Endodermal cell (in vitro differentiated cells): ENCODE measurements at regions not wholly inside any gene's neighbourhood (a gene's known extent, or its start where the extent isn't known, plus 50 kb on each side); places are given as distances from the start of the nearest gene placed in this dataset.

Source experiments
- DNase-seq: peaks from one replicate; pipeline ENCODE4 v3.0.0-alpha.2; 2017
- H3K27ac ChIP-seq: 2 replicates; pipeline ENCODE4 v1.5.1; 2013; ENCODE audit warnings: mild to moderate bottlenecking, low read depth, low read length, moderate library complexity
- H3K27me3 ChIP-seq: 2 replicates; pipeline ENCODE4 v1.6.1; 2013; ENCODE audit warnings: mild to moderate bottlenecking, low read length, moderate library complexity; ENCODE audit not compliant: insufficient read depth, control insufficient read depth, poor library complexity, severe bottlenecking
- H3K36me3 ChIP-seq: 2 replicates; pipeline ENCODE4 v1.7.0; 2013; ENCODE audit warnings: mild to moderate bottlenecking, low read length, moderate library complexity; ENCODE audit not compliant: control insufficient read depth, insufficient read depth
- H3K4me1 ChIP-seq: one replicate; pipeline ENCODE4 v1.7.0; 2013; ENCODE audit warnings: low read length; ENCODE audit not compliant: control insufficient read depth, insufficient read depth
- H3K4me3 ChIP-seq: 2 replicates; pipeline ENCODE4 v1.5.1; 2013; ENCODE audit warnings: mild to moderate bottlenecking, low read length, moderate library complexity
- H3K9ac ChIP-seq: 2 replicates; pipeline ENCODE4 v1.6.1; 2013; ENCODE audit warnings: mild to moderate bottlenecking, low read length, moderate library complexity; ENCODE audit not compliant: poor library complexity, severe bottlenecking; ENCODE audit errors: extremely low read depth
- H3K9me3 ChIP-seq: 2 replicates; pipeline ENCODE4 v1.6.1; 2013; ENCODE audit warnings: mild to moderate bottlenecking, low read length, moderate library complexity; ENCODE audit not compliant: control insufficient read depth
- H3K27ac Mint-ChIP-seq: 2 replicates; pipeline ENCODE4 v1.8.0; 2020; ENCODE audit warnings: mixed read lengths
- H3K27me3 Mint-ChIP-seq: 2 replicates; pipeline ENCODE4 v1.8.0; 2021; ENCODE audit warnings: mild to moderate bottlenecking, mixed read lengths; ENCODE audit not compliant: insufficient read depth
- H3K36me3 Mint-ChIP-seq: 2 replicates; pipeline ENCODE4 v1.8.0; 2020; ENCODE audit warnings: low read depth, mixed read lengths
- H3K4me1 Mint-ChIP-seq: 2 replicates; pipeline ENCODE4 v1.8.0; 2020; ENCODE audit warnings: mixed read lengths
- H3K4me3 Mint-ChIP-seq: 2 replicates; pipeline ENCODE4 v1.8.0; 2020; ENCODE audit warnings: mild to moderate bottlenecking, moderate library complexity, mixed read lengths
- H3K9me3 Mint-ChIP-seq: 2 replicates; pipeline ENCODE4 v1.8.0; 2020; ENCODE audit warnings: mild to moderate bottlenecking, mixed read lengths
- WGBS, 2 experiments: methylation state at CpG; one replicate each; pipeline versions ENCODE4 v1.1.5 to v1.1.7; 2013; ENCODE audit warnings: missing lambda C conversion rate in 2 of 2, mixed read lengths in 1 of 2; ENCODE audit not compliant: insufficient coverage in 1 of 2, insufficient read length in 1 of 2; 5-methylcytosine and 5-hydroxymethylcytosine counted together
- TF ChIP-seq, protein P1 (sequence below): fragments of 200-600 bp; sonication (generic); conservative IDR thresholded peaks from 2 replicates; pipeline ENCODE4 v1.5.0; 2021; ENCODE audit warnings: antibody characterized with exemption, mild to moderate bottlenecking

DNA sequence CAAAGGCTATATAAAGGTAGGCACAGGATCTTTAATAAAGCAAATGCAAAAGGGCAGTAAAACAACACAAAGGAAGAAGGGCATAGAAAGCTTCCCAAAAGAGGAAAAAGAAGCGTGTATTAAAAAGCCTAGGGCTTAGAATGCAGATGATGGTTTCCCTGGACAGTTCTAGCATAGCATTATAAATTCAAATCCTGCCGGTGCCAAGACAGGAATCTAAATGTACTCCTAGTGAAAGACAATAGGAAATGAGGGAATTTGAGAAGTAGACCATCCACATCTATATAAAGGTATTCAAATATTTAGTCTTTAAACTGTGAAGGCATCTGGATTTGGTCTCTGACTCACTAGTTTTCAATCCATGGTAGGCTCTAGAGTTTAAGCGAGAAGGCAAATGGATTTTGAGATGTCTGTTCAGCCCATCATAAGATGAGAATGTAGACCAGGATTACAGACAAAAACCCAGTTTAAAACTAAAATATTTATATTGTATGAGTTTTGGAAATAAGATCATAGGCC lies 431.8 kb downstream of the TBL1XR1 start:
- H3K36me3 Mint-ChIP-seq, result peaks cover 16% of the 10 kb centered on the region
- H3K27ac Mint-ChIP-seq, result no peak overlapping the region
- Histone ChIP-seq H3K4me3 (no peak overlapping the region), H3K9me3 (peaks cover 34% of the 10 kb centered on the region), H3K27me3 (no peaks in the 10 kb centered on the region), H3K9ac (no peak overlapping the region), H3K36me3 (peaks cover 10% of the 10 kb centered on the region), H3K27ac (no peak overlapping the region), H3K4me1 (no peaks in the 10 kb centered on the region)
- no peak overlapping the region for H3K4me3 Mint-ChIP-seq
- H3K4me1 Mint-ChIP-seq, result no peaks in the 10 kb centered on the region
- H3K27me3 Mint-ChIP-seq, result no peaks in the 10 kb centered on the region
- TF ChIP-seq, protein P1, sequence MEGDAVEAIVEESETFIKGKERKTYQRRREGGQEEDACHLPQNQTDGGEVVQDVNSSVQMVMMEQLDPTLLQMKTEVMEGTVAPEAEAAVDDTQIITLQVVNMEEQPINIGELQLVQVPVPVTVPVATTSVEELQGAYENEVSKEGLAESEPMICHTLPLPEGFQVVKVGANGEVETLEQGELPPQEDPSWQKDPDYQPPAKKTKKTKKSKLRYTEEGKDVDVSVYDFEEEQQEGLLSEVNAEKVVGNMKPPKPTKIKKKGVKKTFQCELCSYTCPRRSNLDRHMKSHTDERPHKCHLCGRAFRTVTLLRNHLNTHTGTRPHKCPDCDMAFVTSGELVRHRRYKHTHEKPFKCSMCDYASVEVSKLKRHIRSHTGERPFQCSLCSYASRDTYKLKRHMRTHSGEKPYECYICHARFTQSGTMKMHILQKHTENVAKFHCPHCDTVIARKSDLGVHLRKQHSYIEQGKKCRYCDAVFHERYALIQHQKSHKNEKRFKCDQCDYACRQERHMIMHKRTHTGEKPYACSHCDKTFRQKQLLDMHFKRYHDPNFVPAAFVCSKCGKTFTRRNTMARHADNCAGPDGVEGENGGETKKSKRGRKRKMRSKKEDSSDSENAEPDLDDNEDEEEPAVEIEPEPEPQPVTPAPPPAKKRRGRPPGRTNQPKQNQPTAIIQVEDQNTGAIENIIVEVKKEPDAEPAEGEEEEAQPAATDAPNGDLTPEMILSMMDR, result no peak
- H3K9me3 Mint-ChIP-seq, result peaks cover 30% of the 10 kb centered on the region
- DNase-seq, result no peak
- 99 to 100% methylated on average over 3 of the region's 3 CpGs for WGBS, 2 experiments

DNA sequence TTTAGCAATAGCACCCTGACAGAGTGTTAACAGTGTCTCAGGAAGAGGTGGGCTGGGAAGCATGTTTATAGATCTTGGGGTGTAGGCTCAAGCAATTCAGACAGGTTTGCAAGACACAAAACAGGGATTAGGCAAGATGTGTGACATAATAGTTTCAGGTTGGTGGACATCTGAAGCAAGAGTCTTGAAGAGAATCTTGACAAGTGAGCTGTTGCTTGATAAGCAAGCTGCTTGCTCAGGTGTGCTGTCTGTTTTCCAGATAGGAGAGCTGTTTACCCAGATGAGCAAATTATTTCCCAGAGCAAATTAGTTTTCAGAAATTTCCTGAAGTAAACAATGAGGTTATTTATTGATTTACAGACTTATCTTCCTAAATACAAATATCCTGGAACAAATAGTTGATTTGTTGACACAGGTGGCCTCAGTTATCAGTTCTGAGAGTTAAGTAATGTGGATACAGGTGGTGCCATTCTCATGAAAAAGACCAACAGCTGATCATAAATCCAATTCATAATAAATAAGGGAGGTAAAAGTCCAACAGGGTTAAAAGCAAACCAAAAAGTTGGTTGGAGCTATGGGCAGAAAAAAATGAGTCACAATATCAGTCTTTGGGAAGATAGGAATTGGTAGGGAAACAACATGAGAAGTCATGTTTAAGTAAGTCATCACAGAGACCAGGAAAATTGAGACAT lies 437.3 kb downstream of the TBL1XR1 start:
- Histone ChIP-seq H3K4me3 (no peak overlapping the region), H3K27me3 (no peaks in the 10 kb centered on the region), H3K36me3 (peaks cover 10% of the 10 kb centered on the region), H3K4me1 (peaks cover 3% of the 10 kb centered on the region), H3K9me3 (peaks cover 28% of the 10 kb centered on the region), H3K27ac (peak overlapping the region; percentile 47), H3K9ac (peak overlapping the region; percentile 42)
- DNase-seq, result no peak
- Mint-ChIP-seq H3K36me3 (peaks cover 12% of the 10 kb centered on the region), H3K9me3 (peaks cover 19% of the 10 kb centered on the region), H3K4me3 (no peak overlapping the region), H3K27me3 (no peaks in the 10 kb centered on the region), H3K27ac (peak overlapping the region; percentile 41), H3K4me1 (peaks cover 14% of the 10 kb centered on the region)
- TF ChIP-seq, protein P1, result no peak

DNA sequence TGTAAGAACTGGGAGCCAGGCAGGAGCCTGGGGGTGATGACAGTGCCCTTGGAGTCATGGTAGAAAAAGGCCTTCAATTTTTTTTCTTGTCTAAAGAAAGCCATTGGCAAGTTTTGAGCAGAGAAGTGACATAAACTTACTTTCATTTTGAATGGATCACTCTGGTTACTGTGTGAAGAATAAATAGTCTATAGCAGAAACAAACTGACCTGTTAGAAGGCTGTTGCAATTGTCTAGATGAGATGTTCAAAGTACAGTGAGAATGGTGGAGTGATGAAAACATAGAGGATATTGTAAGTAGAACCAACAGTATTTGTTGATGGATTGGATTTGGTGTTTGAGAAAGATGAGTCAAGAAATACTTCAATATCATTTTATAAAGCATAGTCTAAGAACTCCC lies 439.9 kb downstream of the TBL1XR1 start:
- Mint-ChIP-seq H3K27me3 (no peaks in the 10 kb centered on the region), H3K36me3 (no peaks in the 10 kb centered on the region), H3K27ac (no peak overlapping the region), H3K4me1 (peaks cover 14% of the 10 kb centered on the region), H3K9me3 (peaks cover under 1% of the 10 kb centered on the region), H3K4me3 (no peak overlapping the region)
- no peaks in the 10 kb centered on the region for H3K36me3 ChIP-seq
- no peaks in the 10 kb centered on the region for H3K27me3 ChIP-seq
- no peak overlapping the region for H3K4me3 ChIP-seq
- TF ChIP-seq, protein P1, result no peak
- no peak overlapping the region for H3K9ac ChIP-seq
- DNase-seq, result no peak
- H3K9me3 ChIP-seq, result peaks cover 10% of the 10 kb centered on the region
- no peak overlapping the region for H3K27ac ChIP-seq
- H3K4me1 ChIP-seq, result peaks cover 3% of the 10 kb centered on the region
